ENCODE measurements at regions not wholly inside any gene's neighbourhood (a gene's known extent, or its start where the extent isn't known, plus 50 kb on each side); places are given as distances from the start of the nearest gene placed in this dataset.
A peak's percentile ranks its signal among the peaks of the same experiment; 100 is the strongest.
"Not testable (repeated sequence)": the region's sequence is repeated elsewhere in the genome, so short reads cannot be mapped to it uniquely, and the experiment has no call there.

DNA sequence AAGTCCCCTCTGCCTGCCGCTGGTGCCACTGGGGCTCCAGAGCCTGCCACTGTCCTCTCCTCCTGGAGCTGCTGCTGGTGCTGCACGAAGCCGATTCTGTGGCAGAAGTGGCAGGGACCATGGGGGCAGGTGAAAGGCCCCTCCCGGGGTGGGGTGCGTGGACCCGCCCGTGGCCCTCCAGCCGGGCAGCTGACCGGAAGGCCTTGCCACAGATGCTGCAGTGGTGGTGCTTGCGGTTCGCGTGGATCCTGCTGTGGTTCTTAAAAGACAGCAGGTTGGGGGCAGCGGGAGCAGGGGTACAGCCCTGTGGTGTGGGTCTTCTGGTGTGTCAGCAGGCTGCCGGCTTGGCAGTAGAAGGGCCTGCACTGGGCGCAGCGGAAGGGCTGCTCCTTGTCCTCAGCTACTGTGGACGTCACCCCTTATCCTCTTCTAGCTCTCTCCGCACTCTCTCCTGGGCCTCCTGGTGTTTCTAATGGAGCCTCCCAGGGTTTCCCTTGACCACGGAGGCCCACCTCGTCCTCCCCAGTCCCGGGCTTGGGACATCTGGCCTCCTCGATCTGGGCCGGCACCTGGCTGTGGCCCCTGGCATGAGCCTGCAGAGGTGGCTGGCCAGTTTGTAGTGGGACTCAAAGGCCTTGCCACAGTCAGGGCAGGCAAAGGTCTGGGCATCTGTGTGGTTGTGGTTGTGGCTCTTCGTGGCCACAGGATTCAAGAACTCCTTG lies 380.4 kb downstream of the OLFM4 start:
- no peak for DNase-seq

DNA sequence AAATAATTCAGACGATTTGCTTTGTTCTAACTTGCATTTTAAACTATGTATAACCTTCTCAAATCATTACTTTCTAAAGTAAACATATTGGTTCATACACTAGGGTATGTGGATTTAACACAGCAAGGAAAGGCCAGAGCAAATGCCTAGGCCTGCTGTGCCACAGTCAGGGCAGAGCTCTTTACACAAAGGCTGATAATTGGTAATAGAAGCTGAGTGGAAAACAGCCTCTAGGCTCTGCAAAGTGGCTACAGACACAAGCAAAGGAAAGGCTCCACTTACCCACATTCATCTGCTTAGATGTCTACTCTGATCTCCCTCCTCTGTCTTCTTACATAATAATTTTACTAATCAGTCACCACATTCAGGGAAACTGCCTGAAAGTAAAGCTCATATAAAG lies 382.9 kb downstream of the OLFM4 start:
- DNase-seq: peak; percentile 18

DNA sequence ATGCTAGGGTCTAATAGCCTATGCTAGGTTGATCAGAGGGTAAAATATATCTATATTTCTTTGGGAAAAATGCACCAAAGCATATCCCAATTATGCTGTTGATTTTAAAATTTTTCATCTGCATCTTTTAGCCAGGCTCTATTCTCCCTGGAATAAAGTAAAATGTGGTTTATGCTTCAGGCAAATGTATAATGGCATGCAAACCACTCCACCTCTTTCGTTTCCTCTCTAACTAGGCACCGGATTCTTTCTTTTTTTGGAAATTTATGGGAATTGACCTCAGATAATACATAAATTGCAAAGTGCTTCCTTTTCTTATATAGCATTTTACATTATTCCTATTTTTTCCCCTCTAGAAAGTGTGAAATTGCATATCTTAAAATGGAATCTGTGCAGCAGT lies 386.5 kb downstream of the OLFM4 start:
- no peak for DNase-seq

DNA sequence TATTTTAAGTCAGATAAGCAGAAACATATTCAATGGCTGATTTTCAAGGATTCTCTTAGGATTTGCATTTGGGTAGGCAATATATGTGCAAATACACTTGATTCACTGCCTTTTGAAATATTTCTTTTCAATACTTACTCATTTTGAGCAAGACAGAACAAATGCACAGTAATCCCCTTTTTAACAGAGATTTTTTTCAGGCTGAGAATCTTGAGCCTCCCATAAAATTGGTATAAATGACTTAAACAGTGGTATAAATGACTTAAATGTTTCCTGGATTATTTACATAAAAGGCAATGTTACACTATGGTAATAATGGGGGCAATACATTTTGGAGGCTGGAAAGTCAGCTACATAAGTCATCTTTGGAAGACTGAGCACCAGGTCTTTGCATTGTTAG lies 389.0 kb downstream of the OLFM4 start:
- no peak for DNase-seq

DNA sequence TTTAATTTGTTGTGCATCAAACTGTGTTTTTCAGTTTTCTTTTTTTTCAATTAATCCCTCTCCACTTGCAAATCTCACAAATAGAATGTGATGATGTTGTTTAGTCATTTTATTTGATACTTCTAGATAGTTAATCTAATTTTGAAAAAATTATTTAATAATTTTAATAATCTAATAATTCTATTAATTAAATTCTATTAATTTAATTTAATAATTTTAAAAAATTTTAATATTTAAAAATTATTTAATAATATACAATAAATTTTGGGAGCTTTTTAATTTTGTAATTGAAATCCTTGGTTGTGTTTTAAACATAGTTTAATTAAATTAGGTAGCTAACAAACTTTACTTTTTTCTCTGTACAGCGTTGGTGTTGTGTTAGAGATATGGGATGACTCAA lies 393.8 kb downstream of the OLFM4 start:
- DNase-seq: no peak

DNA sequence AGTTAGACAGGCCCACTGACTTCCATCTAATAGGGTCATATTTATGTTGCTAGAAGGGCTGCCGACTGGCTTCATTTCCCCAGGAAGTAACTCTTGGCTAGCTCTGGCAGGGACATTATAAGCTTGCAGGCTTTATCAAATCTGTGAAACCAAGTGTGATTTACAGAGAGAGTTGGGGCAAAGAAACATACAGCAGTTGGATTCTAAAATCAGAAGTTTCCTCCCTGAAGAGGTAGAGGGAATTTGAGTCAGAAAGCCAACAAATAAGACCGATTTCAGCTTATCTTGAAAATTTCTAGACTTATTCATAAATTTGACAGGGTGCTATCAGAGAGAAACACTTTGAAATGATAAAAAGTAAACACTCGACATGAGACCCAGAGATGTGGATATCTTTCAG lies 407.8 kb downstream of the OLFM4 start:
- DNase-seq: peak; percentile 17

DNA sequence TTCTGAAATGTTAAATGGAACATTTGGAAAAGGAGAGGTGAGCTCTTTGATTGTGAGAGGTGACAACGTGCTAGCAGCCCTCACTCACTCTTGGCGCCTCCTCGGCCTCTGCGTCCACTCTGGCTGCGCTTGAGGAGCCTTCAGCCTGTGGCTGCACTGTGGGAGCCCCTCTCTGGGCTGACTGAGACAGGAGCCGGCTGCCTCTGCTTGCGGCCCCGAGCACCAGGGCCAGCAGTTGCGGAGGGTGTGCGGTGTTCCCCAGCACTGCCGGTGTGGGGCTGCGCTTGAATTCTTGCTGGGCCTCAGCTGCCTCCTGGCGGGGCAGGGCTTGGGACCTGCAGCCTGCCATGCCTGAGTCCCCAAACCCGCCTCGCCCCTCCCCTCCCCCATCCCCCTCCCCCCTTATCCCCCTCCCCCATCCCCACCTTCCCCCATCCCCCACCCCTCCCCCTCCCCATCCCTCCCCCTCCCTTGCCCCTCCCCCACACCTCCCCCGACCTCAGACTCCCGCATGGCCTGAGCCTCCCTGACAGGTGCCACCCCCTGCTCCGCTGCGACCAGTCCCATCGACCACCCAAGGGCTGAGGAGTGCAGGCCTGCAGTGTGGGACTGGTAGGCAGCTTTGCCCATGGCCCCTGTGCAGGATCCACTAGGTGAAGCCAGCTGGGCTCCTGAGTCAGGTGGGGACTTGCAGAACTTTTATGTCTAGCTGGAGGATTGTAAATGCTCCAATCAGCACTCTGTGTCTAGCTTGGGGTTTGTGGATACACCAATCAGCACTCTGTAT lies 411.0 kb downstream of the OLFM4 start:
- no peak for DNase-seq

DNA sequence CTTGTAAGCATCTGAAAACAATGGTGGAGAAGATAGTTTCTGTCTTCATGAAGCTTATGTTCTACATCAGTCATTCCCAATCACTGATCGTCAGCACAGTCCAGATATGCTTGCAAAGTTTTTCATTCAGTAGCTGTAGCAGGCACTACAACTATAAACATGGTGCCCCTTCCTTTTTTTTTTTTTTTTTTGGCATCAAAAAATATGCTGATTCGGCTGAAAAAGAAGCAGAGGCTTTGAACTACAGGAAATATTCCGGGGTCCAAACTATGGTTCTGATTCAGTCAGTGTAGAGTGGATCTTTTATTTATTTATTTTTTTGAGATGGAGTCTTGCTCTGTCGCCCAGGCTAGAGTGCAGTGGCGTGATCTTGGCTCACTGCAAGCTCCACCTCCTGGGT lies 414.4 kb downstream of the OLFM4 start:
- DNase-seq: no peak

DNA sequence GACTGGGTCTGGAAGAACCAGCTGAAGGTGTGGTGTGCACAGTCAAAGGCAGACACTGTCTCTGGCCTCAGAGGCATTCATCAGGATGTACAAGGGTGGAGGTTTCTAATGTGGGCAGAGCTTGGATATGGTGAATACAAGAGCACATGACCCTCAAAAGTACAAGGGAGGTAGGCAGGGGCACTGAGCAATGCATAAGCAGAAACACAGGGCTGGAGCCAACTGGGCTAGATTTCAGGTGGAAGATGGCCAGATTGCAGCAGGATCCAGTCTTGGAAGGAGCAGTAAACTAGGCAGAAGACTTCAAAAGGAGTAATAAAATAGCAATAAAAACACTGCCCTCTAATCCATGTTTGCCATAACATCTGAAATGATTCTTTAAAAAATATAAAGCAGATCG lies 417.1 kb downstream of the OLFM4 start:
- no peak for DNase-seq

DNA sequence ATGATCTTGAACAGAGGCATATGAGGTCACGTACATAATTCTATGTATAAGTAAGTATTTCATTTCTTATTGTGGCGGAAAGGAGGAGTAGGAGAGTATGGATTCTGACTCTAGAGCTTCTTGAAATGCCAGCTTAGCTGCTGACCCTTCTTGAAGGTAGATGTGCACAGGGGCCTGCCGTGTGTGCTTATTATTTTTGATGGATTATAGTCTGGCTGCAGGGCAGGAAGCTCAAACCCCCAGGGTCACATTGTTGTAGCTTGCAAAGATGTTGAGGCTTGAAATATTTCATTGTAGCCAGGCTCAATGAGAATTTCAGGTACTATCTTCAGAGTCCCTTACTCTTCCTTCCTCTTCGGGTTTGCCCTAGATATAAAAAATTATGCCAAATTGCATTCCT lies 418.8 kb downstream of the OLFM4 start:
- no peak for DNase-seq

DNA sequence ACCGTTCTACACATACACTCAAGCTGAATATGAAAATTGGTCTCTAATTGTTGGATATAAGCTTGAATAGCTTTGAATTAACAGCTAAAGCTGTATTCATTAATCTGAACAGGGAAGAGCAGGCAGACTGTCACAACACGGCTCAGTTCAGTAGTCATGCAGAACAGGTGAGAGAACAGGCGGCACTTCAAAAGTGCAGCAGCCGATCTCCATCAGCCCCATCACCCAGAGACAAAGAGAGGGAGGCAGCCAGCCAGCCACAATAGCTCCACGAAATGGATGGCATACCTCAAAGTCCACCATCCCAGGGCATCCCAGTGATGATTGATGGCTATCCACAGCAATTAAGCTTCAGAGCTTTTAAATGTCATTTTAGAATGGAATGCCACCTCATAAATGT lies 419.2 kb downstream of the OLFM4 start:
- DNase-seq: no peak

DNA sequence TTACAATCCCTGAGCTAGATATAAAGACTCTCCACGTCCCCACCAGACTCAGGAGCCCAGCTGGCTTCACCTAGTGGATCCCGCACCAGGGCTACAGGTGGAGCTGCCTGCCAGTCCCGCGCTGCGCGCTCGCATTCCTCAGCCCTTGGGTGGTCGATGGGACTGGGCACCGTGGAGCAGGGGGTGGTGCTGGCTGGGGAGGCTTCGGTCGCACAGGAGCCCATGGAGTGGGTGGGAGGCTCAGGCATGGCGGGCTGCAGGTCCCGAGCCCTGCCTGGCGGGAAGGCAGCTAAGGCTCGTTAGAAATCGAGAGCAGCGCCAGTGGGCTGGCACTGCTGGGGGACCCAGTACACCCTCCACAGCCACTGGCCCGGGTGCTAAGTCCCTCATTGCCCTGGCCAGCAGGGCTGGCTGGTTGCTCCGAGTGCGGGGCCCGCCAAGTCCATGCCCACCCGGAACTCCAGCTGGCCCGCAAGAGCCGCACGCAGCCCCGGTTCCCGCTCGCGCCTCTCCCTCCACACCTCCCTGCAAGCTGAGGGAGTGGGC lies 423.7 kb downstream of the OLFM4 start:
- not testable (repeated sequence) for DNase-seq

DNA sequence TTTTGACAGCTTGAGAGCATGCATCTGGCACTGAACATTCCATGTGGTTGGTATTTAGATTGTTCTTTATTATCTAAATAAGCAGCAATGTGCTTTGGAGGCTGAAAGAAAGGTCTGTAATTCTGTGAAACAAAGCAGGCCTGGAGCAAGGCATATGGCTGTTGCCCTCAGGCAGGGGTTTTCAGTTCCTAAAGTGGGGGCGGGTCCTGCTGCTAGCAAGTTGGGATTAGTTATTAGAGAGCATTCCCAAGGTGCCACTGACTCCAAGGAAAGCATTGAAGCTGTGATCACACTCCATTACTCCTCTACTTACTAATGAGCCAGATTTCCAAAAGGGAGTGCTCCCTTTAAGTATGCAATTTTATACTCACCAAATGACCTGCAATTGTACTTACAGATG lies 432.2 kb downstream of the OLFM4 start:
- no peak for DNase-seq

DNA sequence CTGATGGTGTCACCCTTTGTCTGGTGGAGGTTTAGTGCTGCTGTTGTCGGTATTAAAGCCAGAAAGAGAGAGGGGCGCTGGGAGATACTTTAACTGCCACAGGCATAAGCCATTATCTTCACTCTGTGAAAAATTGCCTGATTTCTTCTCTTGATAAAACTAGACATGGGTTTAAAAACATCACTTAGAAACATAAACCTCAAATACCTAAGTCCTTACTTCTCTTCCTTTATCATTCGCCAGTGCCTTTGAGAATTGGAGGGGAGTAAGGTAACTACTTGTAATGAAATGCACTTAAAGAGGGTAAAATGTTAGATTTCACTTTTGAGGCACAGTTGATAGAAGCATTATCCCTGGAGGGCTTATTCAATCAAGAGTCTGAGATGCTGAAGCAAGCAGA lies 434.5 kb downstream of the OLFM4 start:
- no peak for DNase-seq

DNA sequence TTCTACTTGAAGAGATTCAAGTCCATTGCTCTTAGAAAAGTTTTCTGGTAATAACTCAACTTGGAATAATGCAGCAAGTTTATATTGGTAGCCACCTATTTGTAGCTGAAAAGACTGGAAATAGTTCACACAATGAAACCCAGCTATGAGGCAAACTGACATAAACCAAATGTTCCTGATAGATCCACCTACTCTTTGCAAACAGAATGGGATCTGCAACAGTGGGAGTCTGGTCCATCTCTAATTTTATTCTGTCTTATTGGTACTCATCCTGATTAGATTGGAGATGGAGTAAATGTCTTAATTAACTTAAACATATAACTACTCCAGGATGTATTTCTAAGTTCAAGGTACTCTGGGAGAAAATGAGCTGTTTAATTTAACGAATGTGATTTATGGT lies 438.0 kb downstream of the OLFM4 start:
- DNase-seq: no peak

DNA sequence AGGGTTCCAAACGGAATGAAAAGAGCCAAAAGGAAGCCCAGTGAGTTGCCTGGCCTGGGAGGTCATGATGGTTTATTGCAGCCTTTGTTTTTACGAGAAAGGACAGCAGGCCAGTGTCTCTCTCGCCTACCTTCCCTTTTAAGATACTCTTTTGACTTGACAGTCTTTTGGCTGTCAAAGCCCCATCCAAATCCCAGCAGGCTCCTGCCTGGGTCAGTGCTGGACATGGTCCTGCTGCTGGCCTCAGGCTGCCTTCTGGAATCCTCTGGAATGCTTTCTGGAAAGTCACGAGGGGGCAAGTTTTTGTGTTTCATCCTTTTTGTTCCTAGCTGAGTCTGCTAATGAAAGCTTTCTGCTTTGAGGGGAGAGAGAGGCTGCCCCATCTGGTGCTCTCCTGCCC lies 444.8 kb downstream of the OLFM4 start:
- no peak for DNase-seq

DNA sequence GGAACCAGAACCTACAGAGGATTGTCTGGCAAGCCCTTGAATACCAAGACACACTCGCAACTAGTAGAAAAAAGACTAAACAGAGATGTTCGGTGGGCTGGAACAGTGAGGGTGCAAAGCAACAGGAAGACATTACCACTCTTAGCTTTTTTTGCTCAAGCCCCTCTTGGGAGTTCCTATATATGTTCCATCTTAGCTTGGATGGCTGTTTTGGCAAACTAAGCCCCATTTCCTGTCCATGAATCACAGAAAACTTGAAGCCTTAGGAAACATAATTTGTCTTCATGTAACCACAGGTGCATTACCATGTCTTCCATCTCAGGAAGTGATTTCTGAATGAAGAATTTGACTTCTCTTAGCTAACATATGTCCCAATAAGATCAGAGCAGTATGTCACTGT lies 446.3 kb downstream of the OLFM4 start:
- DNase-seq: no peak

DNA sequence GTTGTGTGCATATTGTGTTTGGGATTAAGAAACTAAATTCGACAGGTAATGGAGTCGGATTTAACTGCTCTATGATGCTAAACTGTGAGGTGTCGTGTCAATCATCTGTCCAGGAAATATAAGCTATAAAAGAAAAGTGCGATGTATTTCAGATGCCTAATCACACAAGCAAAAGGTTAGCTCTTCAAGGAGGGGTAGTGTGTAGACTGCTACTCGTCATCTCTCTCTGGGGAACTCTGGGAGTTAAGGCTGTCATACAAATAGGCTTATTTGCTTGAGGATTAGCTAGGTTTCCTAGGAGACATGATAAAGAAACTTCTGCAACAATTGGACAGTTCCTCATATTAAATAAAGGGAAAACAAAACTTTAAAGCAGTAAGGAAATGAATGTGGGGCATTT lies 462.1 kb downstream of the OLFM4 start:
- no peak for DNase-seq

DNA sequence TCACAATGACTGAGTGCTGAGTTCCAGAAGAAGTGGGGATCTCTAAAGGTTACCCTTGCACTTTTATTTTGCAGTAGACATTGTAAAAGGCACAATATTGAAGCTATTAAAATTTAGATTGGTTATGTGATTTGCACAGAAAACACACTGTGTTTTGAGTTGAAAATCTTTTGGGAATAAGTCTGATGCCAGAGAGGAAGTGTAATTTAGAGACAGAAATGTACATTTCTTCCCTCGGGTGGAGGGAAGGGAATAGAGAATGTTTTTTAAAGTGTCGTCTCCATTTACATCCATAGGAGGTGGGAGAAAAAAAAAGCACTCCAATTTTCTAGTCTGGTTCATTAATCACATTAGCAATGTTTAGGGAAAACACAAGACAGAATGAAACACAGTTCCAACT lies 465.8 kb downstream of the OLFM4 start:
- DNase-seq: no peak

DNA sequence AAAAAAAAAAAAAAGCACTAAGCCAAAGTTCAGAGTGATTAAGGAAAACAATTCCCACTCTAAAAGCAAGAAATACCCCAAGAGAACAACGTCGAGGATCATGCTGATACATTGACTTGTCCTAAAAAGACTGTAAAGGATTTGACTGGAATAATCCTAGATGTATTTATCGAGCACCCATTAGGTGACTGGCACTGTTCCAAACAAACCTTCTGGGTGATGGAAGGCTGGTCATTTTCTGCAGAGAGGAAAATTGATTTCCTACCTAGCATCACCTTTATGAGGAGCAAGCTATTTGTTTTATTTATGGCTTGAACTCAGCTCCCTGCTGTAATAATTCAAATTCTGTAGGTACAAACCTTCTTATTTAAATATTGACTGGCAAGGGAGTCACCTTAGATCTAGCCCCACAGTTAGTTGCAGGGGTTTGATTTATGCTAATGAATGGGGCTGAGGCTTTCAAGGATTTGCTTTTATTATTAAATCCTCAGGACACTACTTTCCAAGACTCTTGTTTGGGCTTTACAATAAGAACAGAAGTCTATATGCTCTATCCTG lies 471.0 kb downstream of the OLFM4 start:
- no peak for DNase-seq

DNA sequence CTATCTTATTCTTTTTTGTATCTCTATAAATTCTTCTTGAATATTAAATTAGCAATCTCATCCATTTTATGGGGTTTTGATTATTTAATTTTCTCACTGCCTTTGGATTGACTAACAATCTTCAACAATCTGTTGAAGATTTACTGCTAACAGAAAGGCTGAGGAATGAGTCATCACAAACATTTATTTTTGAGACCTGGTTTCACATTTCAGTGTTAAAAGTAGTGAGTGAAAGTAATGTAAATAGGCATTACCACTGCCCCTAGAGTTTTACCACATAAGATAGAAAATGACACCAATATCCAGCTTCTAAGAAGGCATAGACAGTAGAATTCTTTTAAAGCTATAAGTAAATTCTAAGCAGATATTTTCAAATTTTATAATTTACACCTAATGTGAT lies 472.8 kb downstream of the OLFM4 start:
- DNase-seq: no peak

DNA sequence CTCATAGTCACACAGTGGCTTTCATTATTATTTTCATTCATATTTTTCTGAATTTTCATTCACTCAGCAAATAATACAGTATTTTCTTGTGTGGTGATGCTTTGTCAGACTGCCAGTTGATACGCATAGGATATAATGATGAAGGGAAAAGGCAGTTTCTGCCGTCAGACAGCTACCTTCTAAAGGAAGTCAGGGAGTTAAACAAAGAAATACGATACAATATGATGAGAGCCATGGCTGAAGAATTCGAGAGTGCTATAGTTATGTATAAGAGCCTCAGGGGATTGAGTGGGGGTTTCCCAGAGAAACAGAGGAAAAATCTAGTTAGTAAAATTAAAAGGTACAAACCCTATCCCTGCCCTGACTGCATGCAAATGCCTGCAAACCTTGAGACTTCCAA lies 479.1 kb downstream of the OLFM4 start:
- no peak for DNase-seq

DNA sequence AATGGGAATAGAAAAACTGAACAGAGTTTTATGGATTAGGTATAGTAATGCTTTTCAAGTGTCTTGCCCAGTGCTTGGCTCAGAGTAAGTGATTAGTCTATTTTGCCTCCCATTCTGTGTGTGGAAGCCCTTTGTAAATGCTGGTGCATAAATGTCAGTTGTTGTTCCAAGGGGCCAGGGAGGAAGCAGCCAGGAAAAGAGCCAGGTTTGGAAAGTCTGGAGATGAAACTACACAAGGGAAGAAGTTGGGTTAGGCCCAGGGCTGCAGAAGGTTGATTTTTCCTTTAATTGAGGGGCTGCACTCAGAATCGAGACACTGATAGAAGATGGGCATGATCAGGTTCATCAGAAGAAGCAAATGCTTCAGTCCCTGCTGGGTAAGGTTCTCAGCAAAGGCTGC lies 484.0 kb downstream of the OLFM4 start:
- DNase-seq: no peak

DNA sequence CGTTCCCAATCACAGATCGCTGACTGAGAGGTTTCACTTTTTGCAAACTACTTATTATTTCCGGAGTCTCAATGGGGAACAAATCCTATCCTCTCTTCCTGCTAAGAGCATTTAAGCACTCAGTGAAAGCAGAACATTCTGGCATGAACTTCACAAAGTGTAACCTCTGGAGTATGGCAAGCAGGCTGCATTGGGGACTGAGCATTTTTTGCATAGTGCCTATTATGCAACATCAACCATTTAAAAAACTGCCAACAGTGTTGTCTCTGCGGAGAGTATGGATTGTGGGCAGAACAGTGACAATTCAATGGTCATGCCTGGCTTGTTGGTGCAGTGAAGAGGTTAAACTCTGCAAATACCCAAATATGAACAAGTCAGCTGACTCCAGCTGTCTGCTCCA lies 484.6 kb downstream of the OLFM4 start:
- no peak for DNase-seq

All from retina (tissue), 1 donor.